ENCODE measurements at regions not wholly inside any gene's neighbourhood (a gene's known extent, or its start where the extent isn't known, plus 50 kb on each side); places are given as distances from the start of the nearest gene placed in this dataset.

DNA sequence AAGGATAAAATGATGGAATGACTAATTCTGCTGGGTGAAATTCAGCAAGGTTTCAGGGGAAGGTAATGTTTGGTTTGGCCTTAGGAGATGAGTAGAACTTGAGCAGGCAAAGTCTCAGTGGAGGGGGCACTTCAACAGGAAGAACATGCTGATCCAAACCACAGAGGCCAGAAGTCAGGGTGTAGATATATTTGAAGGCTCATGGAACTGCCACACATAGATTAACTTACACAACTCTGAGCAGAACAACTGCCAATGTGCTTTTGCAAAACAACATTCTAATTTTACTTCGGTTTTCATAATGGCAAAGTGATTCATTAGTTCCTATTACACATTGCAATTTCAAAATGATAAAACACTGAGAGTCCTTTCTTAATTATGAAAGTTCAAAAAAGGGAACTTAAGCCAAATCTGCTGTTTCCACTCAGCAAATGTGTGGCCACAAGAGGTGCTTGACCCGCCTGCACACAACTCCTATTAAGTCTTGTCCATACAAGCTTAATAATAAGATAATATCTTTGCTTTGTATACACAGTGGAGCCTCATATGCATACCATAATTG is 284.8 kb downstream of the MREG start (continued):
- TF ChIP-seq, protein P1, sequence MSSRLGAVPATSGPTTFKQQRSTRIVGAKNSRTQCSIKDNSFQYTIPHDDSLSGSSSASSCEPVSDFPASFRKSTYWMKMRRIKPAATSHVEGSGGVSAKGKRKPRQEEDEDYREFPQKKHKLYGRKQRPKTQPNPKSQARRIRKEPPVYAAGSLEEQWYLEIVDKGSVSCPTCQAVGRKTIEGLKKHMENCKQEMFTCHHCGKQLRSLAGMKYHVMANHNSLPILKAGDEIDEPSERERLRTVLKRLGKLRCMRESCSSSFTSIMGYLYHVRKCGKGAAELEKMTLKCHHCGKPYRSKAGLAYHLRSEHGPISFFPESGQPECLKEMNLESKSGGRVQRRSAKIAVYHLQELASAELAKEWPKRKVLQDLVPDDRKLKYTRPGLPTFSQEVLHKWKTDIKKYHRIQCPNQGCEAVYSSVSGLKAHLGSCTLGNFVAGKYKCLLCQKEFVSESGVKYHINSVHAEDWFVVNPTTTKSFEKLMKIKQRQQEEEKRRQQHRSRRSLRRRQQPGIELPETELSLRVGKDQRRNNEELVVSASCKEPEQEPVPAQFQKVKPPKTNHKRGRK (CRISPR knock-in tag; IDR thresholded peaks at IDR 0.05; ENCODE audit: borderline replicate concordance), result no peak

DNA sequence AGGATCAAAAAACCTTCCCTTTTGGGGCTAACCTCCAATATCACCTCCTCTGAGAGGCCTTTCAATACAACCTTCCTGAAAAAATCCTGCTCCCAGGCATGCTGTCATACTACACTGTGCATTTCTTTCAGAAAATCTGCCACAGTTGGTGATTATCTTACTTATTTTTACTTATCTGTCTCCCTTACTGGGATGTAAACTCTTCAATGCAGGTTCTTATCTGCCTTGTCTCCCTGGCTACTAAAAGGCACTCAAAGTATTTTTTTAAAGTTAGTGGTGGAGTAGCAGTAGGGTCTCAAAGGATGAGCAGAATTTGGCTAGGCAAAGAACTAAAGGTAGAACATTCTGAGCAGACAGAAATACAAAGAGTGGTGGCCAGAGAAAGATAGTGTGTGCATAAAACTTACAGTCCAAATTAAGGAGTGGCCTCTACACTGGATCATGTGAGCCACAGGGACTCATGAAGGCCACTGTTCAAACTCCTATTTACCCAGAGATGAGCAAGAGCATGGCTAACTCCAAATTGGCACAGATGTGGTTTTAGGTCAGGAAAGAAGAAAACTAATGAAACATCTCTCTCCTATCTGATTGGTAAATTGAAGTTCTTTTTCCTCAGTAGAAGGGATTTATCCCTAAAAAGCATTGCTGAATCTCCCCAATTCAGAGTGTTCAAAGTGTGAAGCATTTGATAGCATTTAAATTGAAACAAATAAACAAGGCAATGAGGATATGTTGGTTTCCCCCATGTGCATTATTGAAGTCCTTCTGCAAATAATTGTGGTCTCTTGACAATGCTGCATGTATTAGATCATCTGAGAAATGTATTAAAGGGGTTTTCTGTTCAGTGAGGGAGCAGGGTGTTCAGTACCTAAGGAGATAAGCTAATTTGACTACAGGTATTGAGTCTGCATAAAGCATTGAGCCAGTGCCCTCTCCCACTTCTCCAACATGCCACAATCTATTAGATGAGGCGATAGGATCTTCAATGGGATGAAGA is 285.5 kb downstream of the MREG start:
- DNase-seq (ENCODE audit: low spot score) (no peak), ATAC-seq (no peak)
- Mint-ChIP-seq H3K4me3 (no peak overlapping the region), H3K9me3 (no peaks in the 10 kb centered on the region), H3K27ac (no peak overlapping the region), H3K27me3 (ENCODE audit: low read depth) (no peaks in the 10 kb centered on the region), H3K4me1 (no peaks in the 10 kb centered on the region), H3K36me3 (no peaks in the 10 kb centered on the region)
- ChIA-PET POLR2A (interaction anchor here (1.0 kb wide), 1 partner anchor 10 kb away, joined by 3 read pairs; no protein-coding TSS in a partner anchor), CTCF (no interaction called here)
- TF ChIP-seq TEAD1 (CRISPR knock-in tag; IDR thresholded peaks at IDR 0.05) (no peak), GTF2I (CRISPR knock-in tag; conservative IDR thresholded peaks at IDR 0.05) (no peak), ETV6 (CRISPR knock-in tag; IDR thresholded peaks at IDR 0.05) (no peak), ATF1 (CRISPR knock-in tag; IDR thresholded peaks at IDR 0.05) (no peak), TEAD4 (CRISPR knock-in tag; IDR thresholded peaks at IDR 0.05) (no peak), TCF7 (CRISPR knock-in tag; IDR thresholded peaks at IDR 0.05; ENCODE audit: low read depth) (no peak), MYBL2 (CRISPR knock-in tag; IDR thresholded peaks at IDR 0.05) (no peak), SP1 (CRISPR knock-in tag; conservative IDR thresholded peaks at IDR 0.05) (no peak)
- TF ChIP-seq, protein P2, sequence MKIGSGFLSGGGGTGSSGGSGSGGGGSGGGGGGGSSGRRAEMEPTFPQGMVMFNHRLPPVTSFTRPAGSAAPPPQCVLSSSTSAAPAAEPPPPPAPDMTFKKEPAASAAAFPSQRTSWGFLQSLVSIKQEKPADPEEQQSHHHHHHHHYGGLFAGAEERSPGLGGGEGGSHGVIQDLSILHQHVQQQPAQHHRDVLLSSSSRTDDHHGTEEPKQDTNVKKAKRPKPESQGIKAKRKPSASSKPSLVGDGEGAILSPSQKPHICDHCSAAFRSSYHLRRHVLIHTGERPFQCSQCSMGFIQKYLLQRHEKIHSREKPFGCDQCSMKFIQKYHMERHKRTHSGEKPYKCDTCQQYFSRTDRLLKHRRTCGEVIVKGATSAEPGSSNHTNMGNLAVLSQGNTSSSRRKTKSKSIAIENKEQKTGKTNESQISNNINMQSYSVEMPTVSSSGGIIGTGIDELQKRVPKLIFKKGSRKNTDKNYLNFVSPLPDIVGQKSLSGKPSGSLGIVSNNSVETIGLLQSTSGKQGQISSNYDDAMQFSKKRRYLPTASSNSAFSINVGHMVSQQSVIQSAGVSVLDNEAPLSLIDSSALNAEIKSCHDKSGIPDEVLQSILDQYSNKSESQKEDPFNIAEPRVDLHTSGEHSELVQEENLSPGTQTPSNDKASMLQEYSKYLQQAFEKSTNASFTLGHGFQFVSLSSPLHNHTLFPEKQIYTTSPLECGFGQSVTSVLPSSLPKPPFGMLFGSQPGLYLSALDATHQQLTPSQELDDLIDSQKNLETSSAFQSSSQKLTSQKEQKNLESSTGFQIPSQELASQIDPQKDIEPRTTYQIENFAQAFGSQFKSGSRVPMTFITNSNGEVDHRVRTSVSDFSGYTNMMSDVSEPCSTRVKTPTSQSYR (CRISPR knock-in tag; IDR thresholded peaks at IDR 0.05), result no peak
- TF ChIP-seq, protein P3, sequence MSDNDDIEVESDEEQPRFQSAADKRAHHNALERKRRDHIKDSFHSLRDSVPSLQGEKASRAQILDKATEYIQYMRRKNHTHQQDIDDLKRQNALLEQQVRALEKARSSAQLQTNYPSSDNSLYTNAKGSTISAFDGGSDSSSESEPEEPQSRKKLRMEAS (CRISPR knock-in tag; IDR thresholded peaks at IDR 0.05), result no peak
- TF ChIP-seq, protein P4, sequence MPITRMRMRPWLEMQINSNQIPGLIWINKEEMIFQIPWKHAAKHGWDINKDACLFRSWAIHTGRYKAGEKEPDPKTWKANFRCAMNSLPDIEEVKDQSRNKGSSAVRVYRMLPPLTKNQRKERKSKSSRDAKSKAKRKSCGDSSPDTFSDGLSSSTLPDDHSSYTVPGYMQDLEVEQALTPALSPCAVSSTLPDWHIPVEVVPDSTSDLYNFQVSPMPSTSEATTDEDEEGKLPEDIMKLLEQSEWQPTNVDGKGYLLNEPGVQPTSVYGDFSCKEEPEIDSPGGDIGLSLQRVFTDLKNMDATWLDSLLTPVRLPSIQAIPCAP (CRISPR knock-in tag; IDR thresholded peaks at IDR 0.05), result no peak
- TF ChIP-seq, protein P1 (CRISPR knock-in tag; IDR thresholded peaks at IDR 0.05; ENCODE audit: borderline replicate concordance), result no peak

DNA sequence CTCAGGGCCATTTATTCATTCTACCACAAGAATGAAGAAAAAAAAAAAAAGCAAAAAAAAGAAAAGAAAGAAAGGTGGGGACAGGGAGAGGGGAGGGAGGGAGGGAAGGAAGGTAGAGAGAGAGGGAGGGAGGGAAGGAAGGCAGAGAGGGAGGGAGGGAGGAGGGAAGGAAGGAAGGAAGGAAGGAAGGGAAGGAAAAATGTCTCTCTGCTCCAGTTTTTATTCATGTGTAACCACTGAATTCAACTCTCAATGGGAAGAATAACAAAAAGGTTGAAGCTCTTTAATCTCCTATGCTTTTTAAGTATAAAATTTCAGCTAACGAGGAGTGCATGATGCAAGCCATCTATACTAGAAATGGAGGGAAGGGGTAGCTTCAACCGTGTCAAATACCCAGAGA is 287.3 kb downstream of the MREG start:
- POLR2A ChIA-PET, result no interaction called here
- no peak for DNase-seq (ENCODE audit: low spot score)
- Mint-ChIP-seq H3K27ac (no peak overlapping the region), H3K27me3 (ENCODE audit: low read depth) (no peaks in the 10 kb centered on the region), H3K36me3 (no peaks in the 10 kb centered on the region), H3K4me1 (no peaks in the 10 kb centered on the region), H3K4me3 (no peak overlapping the region), H3K9me3 (peaks cover 4% of the 10 kb centered on the region)
- ATAC-seq, result no peak
- CTCF ChIA-PET, result interaction anchor here (1.0 kb wide), 1 partner anchor 11 kb away, joined by 3 read pairs; no protein-coding TSS in a partner anchor
- TF ChIP-seq FOXJ3 (CRISPR knock-in tag; IDR thresholded peaks at IDR 0.05; ENCODE audit: borderline replicate concordance) (no peak), HMGA2 (CRISPR knock-in tag; IDR thresholded peaks at IDR 0.05) (no peak), CBFB (CRISPR knock-in tag; IDR thresholded peaks at IDR 0.05; ENCODE audit: low read depth) (no peak)
- TF ChIP-seq, protein P5, sequence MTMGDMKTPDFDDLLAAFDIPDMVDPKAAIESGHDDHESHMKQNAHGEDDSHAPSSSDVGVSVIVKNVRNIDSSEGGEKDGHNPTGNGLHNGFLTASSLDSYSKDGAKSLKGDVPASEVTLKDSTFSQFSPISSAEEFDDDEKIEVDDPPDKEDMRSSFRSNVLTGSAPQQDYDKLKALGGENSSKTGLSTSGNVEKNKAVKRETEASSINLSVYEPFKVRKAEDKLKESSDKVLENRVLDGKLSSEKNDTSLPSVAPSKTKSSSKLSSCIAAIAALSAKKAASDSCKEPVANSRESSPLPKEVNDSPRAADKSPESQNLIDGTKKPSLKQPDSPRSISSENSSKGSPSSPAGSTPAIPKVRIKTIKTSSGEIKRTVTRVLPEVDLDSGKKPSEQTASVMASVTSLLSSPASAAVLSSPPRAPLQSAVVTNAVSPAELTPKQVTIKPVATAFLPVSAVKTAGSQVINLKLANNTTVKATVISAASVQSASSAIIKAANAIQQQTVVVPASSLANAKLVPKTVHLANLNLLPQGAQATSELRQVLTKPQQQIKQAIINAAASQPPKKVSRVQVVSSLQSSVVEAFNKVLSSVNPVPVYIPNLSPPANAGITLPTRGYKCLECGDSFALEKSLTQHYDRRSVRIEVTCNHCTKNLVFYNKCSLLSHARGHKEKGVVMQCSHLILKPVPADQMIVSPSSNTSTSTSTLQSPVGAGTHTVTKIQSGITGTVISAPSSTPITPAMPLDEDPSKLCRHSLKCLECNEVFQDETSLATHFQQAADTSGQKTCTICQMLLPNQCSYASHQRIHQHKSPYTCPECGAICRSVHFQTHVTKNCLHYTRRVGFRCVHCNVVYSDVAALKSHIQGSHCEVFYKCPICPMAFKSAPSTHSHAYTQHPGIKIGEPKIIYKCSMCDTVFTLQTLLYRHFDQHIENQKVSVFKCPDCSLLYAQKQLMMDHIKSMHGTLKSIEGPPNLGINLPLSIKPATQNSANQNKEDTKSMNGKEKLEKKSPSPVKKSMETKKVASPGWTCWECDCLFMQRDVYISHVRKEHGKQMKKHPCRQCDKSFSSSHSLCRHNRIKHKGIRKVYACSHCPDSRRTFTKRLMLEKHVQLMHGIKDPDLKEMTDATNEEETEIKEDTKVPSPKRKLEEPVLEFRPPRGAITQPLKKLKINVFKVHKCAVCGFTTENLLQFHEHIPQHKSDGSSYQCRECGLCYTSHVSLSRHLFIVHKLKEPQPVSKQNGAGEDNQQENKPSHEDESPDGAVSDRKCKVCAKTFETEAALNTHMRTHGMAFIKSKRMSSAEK (CRISPR knock-in tag; IDR thresholded peaks at IDR 0.05; ENCODE audit: borderline replicate concordance), result no peak
- TF ChIP-seq, protein P2 (CRISPR knock-in tag; IDR thresholded peaks at IDR 0.05), result no peak
